Posterior cingulate gyrus (tissue), 11 donors: ENCODE measurements at regions not wholly inside any gene's neighbourhood (a gene's known extent, or its start where the extent isn't known, plus 50 kb on each side); places are given as distances from the start of the nearest gene placed in this dataset.
"Not testable (repeated sequence)": the region's sequence is repeated elsewhere in the genome, so short reads cannot be mapped to it uniquely, and the experiment has no call there.

Experiments used
- DNase-seq, 10 donors: peaks; one replicate each; pipeline versions ENCODE4 v3.0.0 to v3.0.0-alpha.2; 2020 to 2021; ENCODE audit warnings: mixed read lengths in 3 of 10
- intact Hi-C: fragments of 100-400 bp; cut with DNase I; formaldehyde crosslinking; loops from one replicate; pipeline ENCODE4 v1.15.1; 2023

DNA sequence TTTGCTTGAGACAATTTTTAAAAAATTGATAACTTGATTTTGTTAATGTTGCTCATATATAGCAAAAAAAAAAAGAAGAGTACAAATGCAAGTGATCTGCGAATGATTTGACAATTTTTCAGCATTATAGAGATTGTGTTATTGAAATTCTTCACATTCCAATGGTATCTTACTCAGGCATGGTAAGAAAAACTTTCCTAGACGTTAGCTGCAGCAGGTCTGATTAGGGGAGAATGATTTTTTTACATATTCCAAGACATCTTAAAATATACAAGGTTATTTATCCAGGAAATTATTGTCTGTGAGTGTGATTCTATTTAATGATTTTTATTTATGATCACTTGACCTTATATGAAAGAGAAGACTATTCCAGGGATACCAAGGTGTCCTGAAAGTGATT lies 361.9 kb downstream of the MAT2B start:
- intact Hi-C loops, result no loop called here
- DNase-seq, result no peak

GRCh38 chr5:163867738-163868137 lies 362.3 kb downstream of the MAT2B start:
- intact Hi-C loops, result no loop called here

DNA sequence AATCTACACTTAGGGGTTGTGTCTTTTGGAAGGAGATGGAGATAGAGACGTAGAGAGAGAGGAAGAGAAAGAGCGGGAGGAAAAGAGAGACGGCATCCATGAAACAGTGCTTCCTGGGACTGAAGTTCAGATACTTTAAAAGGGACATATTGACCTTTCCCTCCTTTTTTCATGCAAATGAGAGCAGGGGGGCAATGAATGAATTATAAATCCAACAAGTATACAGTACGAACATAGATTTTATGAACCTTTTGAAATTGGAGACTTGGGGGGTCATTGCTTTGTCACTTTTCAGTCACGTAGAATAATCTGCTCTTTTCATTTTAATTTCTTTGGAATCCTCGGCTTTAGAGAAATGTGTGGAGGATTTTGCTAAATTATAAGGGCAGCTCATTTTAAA lies 364.2 kb downstream of the MAT2B start:
- DNase-seq, result no peak
- intact Hi-C loops, result no loop called here

More at GRCh38 chr5:163867738-163868137, 362.3 kb downstream of the MAT2B start:
- DNase-seq, result no peak

GRCh38 chr5:163870441-163870840 lies 365.0 kb downstream of the MAT2B start:
- intact Hi-C loops, result no loop called here
- no peak for DNase-seq

DNA sequence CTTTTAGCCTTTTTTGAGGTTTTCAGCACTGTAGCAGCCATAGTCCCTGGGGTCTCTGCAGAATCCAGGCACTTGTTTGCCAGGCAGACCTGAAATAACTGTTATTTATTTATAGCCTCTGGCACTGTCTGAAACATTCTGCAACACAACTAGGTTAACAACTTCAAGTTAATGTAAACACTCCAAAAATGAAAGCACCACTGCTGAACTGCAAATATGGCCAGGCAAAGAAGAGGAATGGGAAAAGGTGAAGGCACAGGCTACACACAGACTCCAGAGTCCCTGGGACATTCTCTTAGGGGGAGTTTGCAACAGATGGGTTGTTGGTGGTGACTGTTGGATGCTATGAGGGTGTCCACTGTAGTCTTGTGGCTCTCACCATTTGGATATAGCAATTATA lies 369.0 kb downstream of the MAT2B start:
- intact Hi-C loops, result no loop called here
- DNase-seq, result no peak

DNA sequence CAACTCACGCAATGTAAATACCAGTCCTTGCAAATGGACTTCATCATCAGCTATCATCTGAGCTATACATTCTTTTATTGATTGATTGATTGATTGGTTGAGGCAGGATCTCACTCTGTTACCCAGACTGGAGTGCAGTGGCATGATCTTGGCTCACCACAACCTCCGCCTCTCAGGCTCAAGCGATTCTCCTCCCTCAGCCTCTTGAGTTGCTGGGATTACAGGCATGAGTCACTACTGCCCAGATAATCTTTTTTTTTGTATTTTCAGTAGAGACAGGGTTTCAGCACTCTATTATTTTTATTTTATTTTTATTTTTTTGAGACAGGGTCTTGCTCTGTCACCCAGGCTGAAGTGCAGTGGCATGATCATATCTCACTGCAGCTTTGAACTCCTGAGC lies 369.5 kb downstream of the MAT2B start:
- peak in 1 of 10 donors; percentile 13 for DNase-seq
- intact Hi-C loops, result not testable (repeated sequence)

DNA sequence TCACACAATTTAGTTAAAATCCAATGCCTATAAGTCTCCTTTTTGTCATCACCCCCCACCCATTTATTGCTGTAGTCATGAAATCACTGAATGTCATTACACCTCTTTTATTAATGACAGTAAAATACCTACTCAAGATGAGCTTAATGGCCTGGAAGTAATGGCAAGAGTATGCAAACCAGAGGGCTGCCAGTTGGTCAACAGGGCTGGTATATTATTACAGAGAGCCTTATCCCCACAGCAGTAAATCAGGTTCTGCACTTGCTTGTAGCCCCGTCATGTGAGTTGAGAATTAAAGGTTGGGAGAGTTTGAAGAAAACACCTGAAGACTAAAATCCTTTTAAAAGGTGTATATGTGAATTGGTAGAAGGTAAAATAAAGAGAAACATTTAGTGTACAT lies 372.4 kb downstream of the MAT2B start:
- no peak for DNase-seq
- intact Hi-C loops, result no loop called here

DNA sequence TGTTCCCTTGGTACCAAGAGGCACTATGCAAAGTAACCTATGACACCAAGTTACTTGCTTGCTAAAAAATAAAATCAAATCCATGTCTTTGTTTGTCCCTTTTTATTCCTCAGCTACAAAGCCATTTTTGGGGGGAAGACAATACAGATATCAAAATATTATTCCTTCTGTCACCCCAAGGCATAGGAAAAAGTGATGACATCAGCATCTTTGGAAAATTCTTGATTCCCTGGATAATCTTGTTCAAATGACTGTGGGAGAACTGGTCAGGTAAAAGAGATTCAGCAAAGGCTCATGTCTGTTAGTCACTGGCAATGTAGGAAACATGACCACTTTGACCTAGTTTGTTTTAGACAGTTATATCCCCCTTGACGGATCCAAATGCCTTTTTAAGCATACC lies 373.1 kb downstream of the MAT2B start:
- no peak for DNase-seq
- intact Hi-C loops, result no loop called here

DNA sequence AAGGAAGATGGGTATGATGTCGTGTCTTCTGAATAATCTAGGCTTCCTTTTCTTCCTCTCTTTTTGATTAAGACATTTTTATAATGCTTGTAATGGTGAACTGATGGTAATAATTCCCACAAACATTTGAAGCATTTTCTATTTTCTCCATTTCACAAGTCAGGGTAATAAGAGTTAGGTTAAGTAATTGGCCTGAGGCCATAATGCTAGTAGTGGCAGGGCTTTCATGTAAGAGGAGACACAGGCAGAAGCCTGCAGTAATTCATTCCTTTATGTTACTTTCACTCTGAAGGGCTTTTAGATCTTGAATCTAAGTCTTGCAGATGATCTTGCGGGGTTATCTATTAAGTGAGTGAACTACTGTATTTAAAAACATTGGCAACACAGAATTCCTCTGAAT lies 374.9 kb downstream of the MAT2B start:
- intact Hi-C loops, result no loop called here
- DNase-seq, result no peak

DNA sequence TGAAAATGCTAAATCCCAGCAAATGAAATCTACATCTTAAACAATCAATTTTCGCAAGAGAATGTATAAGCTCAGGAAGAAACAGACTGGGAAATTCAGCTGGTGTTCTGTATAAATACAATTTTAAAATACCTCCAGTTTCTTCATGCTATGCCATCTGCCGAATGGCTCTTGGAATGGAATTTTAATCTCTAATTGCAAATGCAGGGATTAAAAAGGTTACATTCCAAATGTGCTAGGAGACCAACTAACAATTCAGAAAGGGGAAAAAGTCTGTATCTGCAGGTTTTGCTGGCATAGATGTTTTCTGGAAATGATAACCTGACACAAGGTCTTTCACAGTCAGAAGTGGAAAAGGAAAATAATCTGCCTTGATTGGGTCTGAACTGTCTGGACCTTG lies 379.7 kb downstream of the MAT2B start:
- intact Hi-C loops, result no loop called here
- DNase-seq, result no peak

- DNase-seq, result no peak
- intact Hi-C loops, result no loop called here
Observed at GRCh38 chr5:163887854-163888253, 382.4 kb downstream of the MAT2B start.

- no peak for DNase-seq
Observed at GRCh38 chr5:163888366-163888765, 382.9 kb downstream of the MAT2B start.

GRCh38 chr5:163889369-163889768 lies 383.9 kb downstream of the MAT2B start:
- intact Hi-C loops, result no loop called here
- DNase-seq, result no peak

More at GRCh38 chr5:163888366-163888765, 382.9 kb downstream of the MAT2B start:
- intact Hi-C loops, result no loop called here

DNA sequence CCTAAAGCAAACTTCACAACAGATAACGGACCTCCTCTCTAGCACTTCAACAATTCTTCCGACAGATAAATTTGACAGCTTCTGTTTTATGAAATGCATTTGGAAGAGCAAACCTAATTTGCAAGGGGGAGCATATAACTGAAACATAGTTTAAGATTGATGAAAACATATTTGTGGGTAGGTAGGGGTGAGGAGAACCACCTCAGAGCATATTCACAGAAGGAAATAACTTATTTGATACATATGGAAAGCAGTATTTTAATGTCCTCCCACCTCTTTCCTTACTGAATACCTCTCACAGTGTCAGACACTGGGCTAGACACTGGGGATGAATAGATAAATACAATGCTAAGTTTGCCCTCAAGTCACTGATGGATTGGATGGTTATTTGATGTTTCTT lies 384.8 kb downstream of the MAT2B start:
- no peak for DNase-seq
- intact Hi-C loops, result no loop called here

- DNase-seq, result no peak
- intact Hi-C loops, result no loop called here
Observed at GRCh38 chr5:163893281-163893680, 387.9 kb downstream of the MAT2B start.

DNA sequence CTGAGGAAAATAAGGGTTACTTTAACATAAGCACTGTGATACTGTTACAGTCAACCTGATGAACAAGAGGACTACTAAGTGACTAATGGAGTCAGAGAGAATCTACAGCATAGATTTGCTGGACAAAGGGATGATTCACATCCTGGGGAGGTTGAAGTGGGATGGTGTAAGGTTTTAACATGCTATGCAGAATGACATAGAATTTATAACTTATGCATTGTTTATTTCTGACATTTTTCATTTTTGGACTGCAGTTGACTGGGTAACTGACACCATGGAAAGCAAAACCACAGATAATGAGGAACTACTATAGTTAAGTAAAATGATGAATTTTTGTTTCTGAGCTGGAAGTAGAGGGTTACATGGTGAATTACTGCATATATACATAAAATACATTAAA lies 389.2 kb downstream of the MAT2B start:
- no peak for DNase-seq
- intact Hi-C loops, result no loop called here

- intact Hi-C loops, result no loop called here
- DNase-seq, result no peak
Observed at GRCh38 chr5:163898873-163899272, 393.5 kb downstream of the MAT2B start.

DNA sequence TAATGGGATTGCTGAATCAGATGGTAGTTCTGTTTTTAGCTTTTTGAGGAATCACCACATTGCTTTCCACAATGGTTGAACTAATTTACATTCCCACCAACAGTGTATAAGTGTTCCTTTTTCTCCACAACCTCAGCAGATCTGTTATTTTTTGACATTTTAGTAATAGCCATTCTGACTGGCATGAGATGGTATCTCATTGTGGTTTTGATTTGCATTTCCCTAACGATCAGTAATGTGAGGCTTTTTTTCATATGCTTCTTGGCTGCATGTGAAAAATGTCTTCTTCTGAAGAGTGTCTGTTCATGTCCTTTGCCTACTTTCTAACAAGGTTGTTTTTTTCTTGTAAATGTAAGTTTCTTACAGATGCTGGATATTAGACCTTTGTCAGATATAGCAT lies 402.4 kb downstream of the MAT2B start:
- DNase-seq, intact Hi-C loops: not testable (repeated sequence)

- intact Hi-C loops, result no loop called here
- no peak for DNase-seq
Observed at GRCh38 chr5:163908253-163908652, 402.8 kb downstream of the MAT2B start.

DNA sequence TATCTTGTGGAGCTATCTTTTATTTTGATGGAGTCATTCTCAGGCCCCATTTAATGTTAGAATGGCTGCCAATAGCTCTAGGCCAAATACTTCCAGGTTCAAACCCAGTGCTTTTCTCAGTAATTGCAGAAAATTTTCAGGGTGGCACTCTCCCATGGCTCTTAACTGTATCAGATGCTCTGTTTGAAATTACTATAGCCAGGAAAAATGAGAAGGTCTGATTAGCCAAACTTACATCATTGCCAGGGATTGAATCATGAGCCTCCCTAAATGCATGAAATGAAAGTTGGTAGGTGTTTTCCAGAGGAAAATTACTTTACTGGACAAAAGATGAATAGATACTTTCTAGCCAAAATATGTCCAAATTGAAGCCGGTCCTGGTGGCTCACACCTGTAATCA lies 404.8 kb downstream of the MAT2B start:
- DNase-seq, result no peak
- intact Hi-C loops, result no loop called here

DNA sequence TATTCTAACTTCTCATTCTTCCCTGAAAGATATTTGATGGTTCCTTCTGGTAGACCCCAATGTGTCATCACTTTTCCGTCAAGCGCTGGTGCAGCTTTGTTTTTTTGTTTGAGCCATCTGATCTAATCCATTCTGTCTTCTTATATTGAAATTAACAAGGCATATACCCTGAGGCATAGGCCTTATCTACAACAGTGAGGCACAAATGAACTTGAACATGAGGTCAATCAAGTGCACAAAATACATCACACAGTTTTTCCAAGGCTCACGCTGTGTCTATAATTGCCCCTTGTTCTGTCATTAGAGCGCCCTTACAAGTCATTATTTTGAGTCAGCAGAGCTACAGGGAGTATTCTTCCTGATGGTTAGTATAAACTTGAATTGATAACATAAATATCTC lies 406.6 kb downstream of the MAT2B start:
- intact Hi-C loops, result no loop called here

GRCh38 chr5:163913548-163913947 lies 408.1 kb downstream of the MAT2B start:
- intact Hi-C loops, result no loop called here

More for the DNA sequence above, 406.6 kb downstream of the MAT2B start:
- no peak for DNase-seq

DNA sequence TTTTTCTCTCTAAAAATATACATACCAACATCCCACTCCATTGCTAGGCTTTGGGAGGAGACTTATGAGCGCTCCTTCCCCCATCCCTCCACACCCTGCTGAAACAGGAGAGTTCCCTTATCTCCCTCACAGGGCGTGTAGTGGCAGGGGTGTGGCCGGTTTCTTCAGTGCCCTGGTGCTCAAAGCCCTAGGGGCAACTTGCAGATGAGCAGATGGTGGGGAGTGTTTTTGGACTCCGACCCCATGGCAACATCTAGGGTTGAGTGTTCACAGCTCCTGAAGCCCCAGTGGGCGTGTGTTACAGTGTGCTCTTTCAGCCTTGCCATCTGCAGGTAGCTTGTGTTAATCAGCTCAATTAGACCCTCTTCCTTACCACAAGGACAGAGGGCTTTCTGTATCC lies 409.5 kb downstream of the MAT2B start:
- DNase-seq, result peak in 1 of 10 donors; percentile 45
- intact Hi-C loops, result no loop called here

More at GRCh38 chr5:163913548-163913947, 408.1 kb downstream of the MAT2B start:
- DNase-seq, result no peak
